ENCODE measurements at regions not wholly inside any gene's neighbourhood (a gene's known extent, or its start where the extent isn't known, plus 50 kb on each side); places are given as distances from the start of the nearest gene placed in this dataset.

DNA sequence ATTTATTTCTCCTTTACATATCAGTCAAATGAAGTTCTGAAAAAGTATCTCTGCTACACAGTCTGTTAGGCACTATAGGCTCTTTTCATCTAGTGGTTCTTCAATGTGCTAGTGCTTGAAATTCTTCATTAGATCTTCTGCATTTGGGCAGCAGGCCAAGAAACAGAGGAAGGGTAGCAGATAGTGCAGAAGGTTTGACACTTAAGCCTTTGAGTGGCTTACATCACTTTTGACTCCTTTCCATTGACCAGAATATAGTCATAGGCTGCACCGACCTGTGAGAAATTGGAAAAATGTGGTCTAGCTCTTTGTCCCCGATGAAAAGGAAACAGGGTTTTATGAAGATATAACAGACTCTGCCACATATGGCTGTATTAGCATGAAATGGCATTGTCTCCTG is 459.5 kb upstream of the PTGER4 start:
- DNase-seq (ENCODE audit: extremely low spot score) = no peak
- TF ChIP-seq FOXA1 (IDR thresholded peaks at IDR 0.05) (no peak), BHLHE40 (IDR thresholded peaks at IDR 0.05; ENCODE audit: borderline replicate concordance) (no peak), ARNT (IDR thresholded peaks at IDR 0.05) (no peak), L3MBTL2 (conservative IDR thresholded peaks at IDR 0.05) (no peak), ELF4 (IDR thresholded peaks at IDR 0.05) (no peak), TARDBP (IDR thresholded peaks at IDR 0.05) (no peak), HDGF (IDR thresholded peaks at IDR 0.05; ENCODE audit: borderline replicate concordance) (no peak), SUZ12 (IDR thresholded peaks at IDR 0.05) (no peak), FOXK2 (IDR thresholded peaks at IDR 0.05) (no peak), LEF1 (IDR thresholded peaks at IDR 0.05; ENCODE audit: borderline replicate concordance) (no peak), FOXM1 (IDR thresholded peaks at IDR 0.05; ENCODE audit: borderline replicate concordance) (no peak), CTBP1 (IDR thresholded peaks at IDR 0.05; ENCODE audit: borderline replicate concordance) (no peak), ZNF384 (IDR thresholded peaks at IDR 0.05) (no peak), SP1 (IDR thresholded peaks at IDR 0.05) (no peak), NFRKB (IDR thresholded peaks at IDR 0.05) (no peak)
- TF ChIP-seq, protein P1, sequence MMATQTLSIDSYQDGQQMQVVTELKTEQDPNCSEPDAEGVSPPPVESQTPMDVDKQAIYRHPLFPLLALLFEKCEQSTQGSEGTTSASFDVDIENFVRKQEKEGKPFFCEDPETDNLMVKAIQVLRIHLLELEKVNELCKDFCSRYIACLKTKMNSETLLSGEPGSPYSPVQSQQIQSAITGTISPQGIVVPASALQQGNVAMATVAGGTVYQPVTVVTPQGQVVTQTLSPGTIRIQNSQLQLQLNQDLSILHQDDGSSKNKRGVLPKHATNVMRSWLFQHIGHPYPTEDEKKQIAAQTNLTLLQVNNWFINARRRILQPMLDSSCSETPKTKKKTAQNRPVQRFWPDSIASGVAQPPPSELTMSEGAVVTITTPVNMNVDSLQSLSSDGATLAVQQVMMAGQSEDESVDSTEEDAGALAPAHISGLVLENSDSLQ (IDR thresholded peaks at IDR 0.05) = no peak
- ChIA-PET POLR2A (no interaction called here), CTCF (no interaction called here)

DNA sequence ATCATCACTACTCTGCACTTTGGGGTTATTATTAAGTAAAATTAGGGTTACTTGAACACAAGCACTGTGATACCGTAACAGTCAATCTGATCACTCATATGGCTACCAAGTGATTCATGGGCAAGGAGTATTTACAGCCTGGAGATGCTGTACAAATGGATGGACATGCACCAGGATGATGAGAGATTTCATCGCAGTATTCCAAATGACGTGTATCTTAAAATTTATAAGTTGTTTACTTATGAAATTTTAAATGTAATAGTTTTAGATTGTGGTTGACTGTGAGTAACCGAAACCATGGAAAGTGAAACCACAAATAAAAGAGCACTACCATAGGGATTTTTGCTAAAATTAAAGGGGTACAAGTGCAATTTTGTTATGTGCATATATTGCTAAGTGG is 462.2 kb upstream of the PTGER4 start:
- POLR2A ChIA-PET = no interaction called here
- CTCF ChIA-PET = no interaction called here
- no peak for TF ChIP-seq CTBP1 (IDR thresholded peaks at IDR 0.05; ENCODE audit: borderline replicate concordance)
- TF ChIP-seq TARDBP (IDR thresholded peaks at IDR 0.05) = no peak
- no peak for TF ChIP-seq FOXK2 (IDR thresholded peaks at IDR 0.05)
- no peak for TF ChIP-seq NFRKB (IDR thresholded peaks at IDR 0.05)
- no peak for TF ChIP-seq ARNT (IDR thresholded peaks at IDR 0.05)
- TF ChIP-seq ZNF384 (IDR thresholded peaks at IDR 0.05) = no peak
- no peak for TF ChIP-seq BHLHE40 (IDR thresholded peaks at IDR 0.05; ENCODE audit: borderline replicate concordance)
- no peak for TF ChIP-seq SP1 (IDR thresholded peaks at IDR 0.05)
- TF ChIP-seq LEF1 (IDR thresholded peaks at IDR 0.05; ENCODE audit: borderline replicate concordance) = no peak
- TF ChIP-seq FOXA1 (IDR thresholded peaks at IDR 0.05) = no peak
- TF ChIP-seq HDGF (IDR thresholded peaks at IDR 0.05; ENCODE audit: borderline replicate concordance) = no peak
- TF ChIP-seq ELF4 (IDR thresholded peaks at IDR 0.05) = no peak
- no peak for TF ChIP-seq FOXM1 (IDR thresholded peaks at IDR 0.05; ENCODE audit: borderline replicate concordance)
- no peak for TF ChIP-seq L3MBTL2 (conservative IDR thresholded peaks at IDR 0.05)
- no peak for TF ChIP-seq SUZ12 (IDR thresholded peaks at IDR 0.05)
- TF ChIP-seq, protein P1 (IDR thresholded peaks at IDR 0.05) = no peak
- no peak for DNase-seq (ENCODE audit: extremely low spot score)

DNA sequence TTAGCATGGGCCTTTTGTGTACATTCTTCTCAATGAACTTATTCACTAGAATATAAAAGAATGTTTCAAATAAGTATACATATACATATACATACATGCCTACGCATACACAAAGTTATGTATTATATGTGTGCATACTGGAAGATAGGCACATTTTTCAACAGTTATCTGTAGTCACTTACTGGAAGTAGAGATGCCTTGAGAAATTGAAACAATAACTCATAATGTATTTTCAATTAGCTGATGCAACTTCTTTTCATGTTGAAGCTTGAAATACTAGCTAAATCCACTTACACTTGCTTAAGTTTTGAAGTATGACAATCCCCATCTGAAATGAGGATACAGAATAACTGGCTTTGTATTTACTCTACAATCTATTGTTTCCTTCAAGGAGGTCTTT is 469.0 kb upstream of the PTGER4 start:
- POLR2A ChIA-PET = no interaction called here
- no peak for DNase-seq (ENCODE audit: extremely low spot score)

DNA sequence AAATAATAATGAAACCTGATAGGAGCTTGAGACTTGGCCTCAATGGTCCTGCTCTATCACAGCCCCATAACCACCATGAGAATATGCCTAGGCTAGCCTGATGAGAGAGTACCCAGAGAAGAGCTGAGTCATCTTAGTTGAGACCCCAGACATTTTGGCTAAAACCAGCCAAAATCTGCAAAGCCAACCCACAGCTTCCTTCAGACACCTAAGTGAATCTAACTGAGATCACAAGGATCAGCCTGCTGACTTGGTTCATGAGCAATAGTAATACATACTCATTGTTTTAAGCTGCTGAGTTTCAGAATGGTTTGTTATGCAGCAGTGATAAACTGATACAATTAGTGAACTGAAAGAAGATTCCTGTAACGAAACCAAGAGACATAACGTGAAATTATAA is 473.7 kb upstream of the PTGER4 start:
- TF ChIP-seq BHLHE40 (IDR thresholded peaks at IDR 0.05; ENCODE audit: borderline replicate concordance) = no peak
- TF ChIP-seq, protein P1 (IDR thresholded peaks at IDR 0.05) = no peak
- no peak for TF ChIP-seq SUZ12 (IDR thresholded peaks at IDR 0.05)
- no peak for TF ChIP-seq L3MBTL2 (conservative IDR thresholded peaks at IDR 0.05)
- TF ChIP-seq LEF1 (IDR thresholded peaks at IDR 0.05; ENCODE audit: borderline replicate concordance) = no peak
- no peak for TF ChIP-seq ELF4 (IDR thresholded peaks at IDR 0.05)
- no peak for TF ChIP-seq TARDBP (IDR thresholded peaks at IDR 0.05)
- TF ChIP-seq NFRKB (IDR thresholded peaks at IDR 0.05) = no peak
- TF ChIP-seq ARNT (IDR thresholded peaks at IDR 0.05) = no peak
- no peak for TF ChIP-seq CTBP1 (IDR thresholded peaks at IDR 0.05; ENCODE audit: borderline replicate concordance)
- TF ChIP-seq FOXA1 (IDR thresholded peaks at IDR 0.05) = no peak
- no peak for TF ChIP-seq HDGF (IDR thresholded peaks at IDR 0.05; ENCODE audit: borderline replicate concordance)
- no peak for TF ChIP-seq SP1 (IDR thresholded peaks at IDR 0.05)
- no peak for TF ChIP-seq FOXK2 (IDR thresholded peaks at IDR 0.05)
- TF ChIP-seq FOXM1 (IDR thresholded peaks at IDR 0.05; ENCODE audit: borderline replicate concordance) = no peak
- no peak for TF ChIP-seq ZNF384 (IDR thresholded peaks at IDR 0.05)
- ChIA-PET POLR2A (no interaction called here), CTCF (no interaction called here)
- no peak for DNase-seq (ENCODE audit: extremely low spot score)

More for the DNA sequence above, 469.0 kb upstream of the PTGER4 start:
- TF ChIP-seq, protein P1 (IDR thresholded peaks at IDR 0.05) = no peak
- CTCF ChIA-PET = no interaction called here

DNA sequence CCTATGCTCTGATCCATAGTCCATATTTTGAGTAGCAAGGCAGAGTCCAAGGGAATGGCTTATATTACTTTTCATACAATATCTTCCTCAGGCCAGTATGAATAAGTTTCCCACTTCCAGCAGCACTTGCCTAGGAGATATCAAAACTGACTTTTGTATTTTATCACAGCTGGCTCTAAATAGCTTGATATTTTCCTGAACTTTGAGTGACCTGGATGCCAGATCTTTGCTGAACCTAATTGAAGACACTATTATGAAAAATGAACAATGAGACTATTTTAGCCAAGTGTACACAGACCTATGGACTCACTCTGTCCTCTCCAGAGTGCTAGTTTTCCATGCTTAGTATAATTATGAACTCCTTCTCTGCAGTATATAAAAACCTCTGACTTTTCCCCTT is 475.6 kb upstream of the PTGER4 start:
- ChIA-PET POLR2A (interaction anchor here (0.7 kb wide), 1 partner anchor 73 kb away, joined by 3 read pairs; no protein-coding TSS in a partner anchor), CTCF (no interaction called here)
- no peak for DNase-seq (ENCODE audit: extremely low spot score)
- no peak for TF ChIP-seq SUZ12 (IDR thresholded peaks at IDR 0.05)
- no peak for TF ChIP-seq CTBP1 (IDR thresholded peaks at IDR 0.05; ENCODE audit: borderline replicate concordance)
- no peak for TF ChIP-seq FOXA1 (IDR thresholded peaks at IDR 0.05)
- no peak for TF ChIP-seq ZNF384 (IDR thresholded peaks at IDR 0.05)
- no peak for TF ChIP-seq FOXM1 (IDR thresholded peaks at IDR 0.05; ENCODE audit: borderline replicate concordance)
- no peak for TF ChIP-seq TARDBP (IDR thresholded peaks at IDR 0.05)
- TF ChIP-seq ARNT (IDR thresholded peaks at IDR 0.05) = no peak
- no peak for TF ChIP-seq LEF1 (IDR thresholded peaks at IDR 0.05; ENCODE audit: borderline replicate concordance)
- TF ChIP-seq L3MBTL2 (conservative IDR thresholded peaks at IDR 0.05) = no peak
- no peak for TF ChIP-seq ELF4 (IDR thresholded peaks at IDR 0.05)
- TF ChIP-seq NFRKB (IDR thresholded peaks at IDR 0.05) = no peak
- TF ChIP-seq BHLHE40 (IDR thresholded peaks at IDR 0.05; ENCODE audit: borderline replicate concordance) = no peak
- TF ChIP-seq, protein P1 (IDR thresholded peaks at IDR 0.05) = no peak
- no peak for TF ChIP-seq SP1 (IDR thresholded peaks at IDR 0.05)
- no peak for TF ChIP-seq HDGF (IDR thresholded peaks at IDR 0.05; ENCODE audit: borderline replicate concordance)
- no peak for TF ChIP-seq FOXK2 (IDR thresholded peaks at IDR 0.05)
